ENCODE measurements at regions not wholly inside any gene's neighbourhood (a gene's known extent, or its start where the extent isn't known, plus 50 kb on each side); places are given as distances from the start of the nearest gene placed in this dataset.

- Histone ChIP-seq H3K36me3 (no peaks in the 10 kb centered on the region), H3F3A (ENCODE audit: low read depth) (no peaks in the 10 kb centered on the region), H2AFZ (replicated peaks) (no peak overlapping the region), H3K4me1 (no peaks in the 10 kb centered on the region), H3K4me2 (no peak overlapping the region), H3K79me2 (ENCODE audit: low read depth) (no peaks in the 10 kb centered on the region), H3K9me3 (ENCODE audit: low read depth) (no peaks in the 10 kb centered on the region), H3K9ac (no peak overlapping the region), H4K20me1 (ENCODE audit: low read depth) (no peaks in the 10 kb centered on the region), H3K4me3 (no peak overlapping the region), H3K27ac (no peak overlapping the region), H3K27me3 (no peaks in the 10 kb centered on the region)
- no peak for DNase-seq (ENCODE audit: low spot score)
- Mint-ChIP-seq H3K9me3 (peaks cover 7% of the 10 kb centered on the region), H3K36me3 (no peaks in the 10 kb centered on the region), H3K4me1 (no peaks in the 10 kb centered on the region), H3K4me3 (no peak overlapping the region), H3K27ac (no peak overlapping the region), H3K27me3 (ENCODE audit: insufficient read depth, low read depth) (no peaks in the 10 kb centered on the region)
- TF ChIP-seq CTCF (IDR thresholded peaks at IDR 0.05): no peak
- TF ChIP-seq EZH2 (IDR thresholded peaks at IDR 0.05): no peak
- TF ChIP-seq EZH2phosphoT487 (IDR thresholded peaks at IDR 0.05): no peak
Measured at GRCh38 chr1:177556163-177556562, 385.4 kb downstream of the BRINP2 start.

GRCh38 chr1:177547200-177547599 lies 376.4 kb downstream of the BRINP2 start:
- TF ChIP-seq CTCF (IDR thresholded peaks at IDR 0.05) (no peak), EZH2phosphoT487 (IDR thresholded peaks at IDR 0.05) (no peak), EZH2 (IDR thresholded peaks at IDR 0.05) (no peak)
- no peaks in the 10 kb centered on the region for H3K36me3 ChIP-seq
- H3K9me3 ChIP-seq (ENCODE audit: low read depth): no peaks in the 10 kb centered on the region
- H3K4me3 Mint-ChIP-seq: no peak overlapping the region
- no peaks in the 10 kb centered on the region for H3K27me3 Mint-ChIP-seq (ENCODE audit: insufficient read depth, low read depth)
- H3K27ac Mint-ChIP-seq: no peak overlapping the region
- no peaks in the 10 kb centered on the region for H4K20me1 ChIP-seq (ENCODE audit: low read depth)
- no peak overlapping the region for H3K4me3 ChIP-seq
- H3F3A ChIP-seq (ENCODE audit: low read depth): no peaks in the 10 kb centered on the region
- no peaks in the 10 kb centered on the region for H3K4me1 ChIP-seq
- no peak overlapping the region for H3K4me2 ChIP-seq
- H3K4me1 Mint-ChIP-seq: no peaks in the 10 kb centered on the region
- no peak for DNase-seq (ENCODE audit: low spot score)
- no peaks in the 10 kb centered on the region for H3K27me3 ChIP-seq
- no peaks in the 10 kb centered on the region for H3K9me3 Mint-ChIP-seq
- H3K79me2 ChIP-seq (ENCODE audit: low read depth): no peaks in the 10 kb centered on the region
- no peak overlapping the region for H3K9ac ChIP-seq
- H3K36me3 Mint-ChIP-seq: no peaks in the 10 kb centered on the region
- no peak overlapping the region for H2AFZ ChIP-seq (replicated peaks)
- no peak overlapping the region for H3K27ac ChIP-seq

GRCh38 chr1:177546346-177546745 lies 375.6 kb downstream of the BRINP2 start:
- TF ChIP-seq EZH2phosphoT487 (IDR thresholded peaks at IDR 0.05): no peak
- TF ChIP-seq EZH2 (IDR thresholded peaks at IDR 0.05): no peak
- TF ChIP-seq CTCF (IDR thresholded peaks at IDR 0.05): no peak
- Mint-ChIP-seq H3K36me3 (no peaks in the 10 kb centered on the region), H3K4me3 (no peak overlapping the region), H3K27me3 (ENCODE audit: insufficient read depth, low read depth) (no peaks in the 10 kb centered on the region), H3K27ac (no peak overlapping the region), H3K4me1 (no peaks in the 10 kb centered on the region), H3K9me3 (no peaks in the 10 kb centered on the region)
- Histone ChIP-seq H3F3A (ENCODE audit: low read depth) (no peaks in the 10 kb centered on the region), H3K4me2 (no peak overlapping the region), H3K9me3 (ENCODE audit: low read depth) (no peaks in the 10 kb centered on the region), H4K20me1 (ENCODE audit: low read depth) (no peaks in the 10 kb centered on the region), H2AFZ (replicated peaks) (no peak overlapping the region), H3K36me3 (no peaks in the 10 kb centered on the region), H3K4me3 (no peak overlapping the region), H3K9ac (no peak overlapping the region), H3K4me1 (no peaks in the 10 kb centered on the region), H3K27ac (no peak overlapping the region), H3K27me3 (no peaks in the 10 kb centered on the region), H3K79me2 (ENCODE audit: low read depth) (no peaks in the 10 kb centered on the region)
- no peak for DNase-seq (ENCODE audit: low spot score)

- TF ChIP-seq EZH2 (IDR thresholded peaks at IDR 0.05): no peak
- TF ChIP-seq CTCF (IDR thresholded peaks at IDR 0.05): no peak
- no peak for TF ChIP-seq EZH2phosphoT487 (IDR thresholded peaks at IDR 0.05)
- no peak overlapping the region for H3K27ac ChIP-seq
- Mint-ChIP-seq H3K4me3 (no peak overlapping the region), H3K36me3 (no peaks in the 10 kb centered on the region), H3K4me1 (no peaks in the 10 kb centered on the region), H3K27me3 (ENCODE audit: insufficient read depth, low read depth) (no peaks in the 10 kb centered on the region), H3K27ac (no peak overlapping the region), H3K9me3 (no peaks in the 10 kb centered on the region)
- no peaks in the 10 kb centered on the region for H4K20me1 ChIP-seq (ENCODE audit: low read depth)
- H3F3A ChIP-seq (ENCODE audit: low read depth): no peaks in the 10 kb centered on the region
- H3K4me2 ChIP-seq: no peak overlapping the region
- no peaks in the 10 kb centered on the region for H3K79me2 ChIP-seq (ENCODE audit: low read depth)
- H3K4me3 ChIP-seq: no peak overlapping the region
- no peaks in the 10 kb centered on the region for H3K36me3 ChIP-seq
- no peaks in the 10 kb centered on the region for H3K9me3 ChIP-seq (ENCODE audit: low read depth)
- H3K27me3 ChIP-seq: no peaks in the 10 kb centered on the region
- DNase-seq (ENCODE audit: low spot score): no peak
- no peak overlapping the region for H2AFZ ChIP-seq (replicated peaks)
- no peak overlapping the region for H3K9ac ChIP-seq
- peaks cover 15% of the 10 kb centered on the region for H3K4me1 ChIP-seq
Measured at GRCh38 chr1:177526201-177526600, 355.4 kb downstream of the BRINP2 start.
